WTC11 (cell line): ENCODE measurements at regions not wholly inside any gene's neighbourhood (a gene's known extent, or its start where the extent isn't known, plus 50 kb on each side); places are given as distances from the start of the nearest gene placed in this dataset.

ENCODE experiments used
- ATAC-seq: fragments of 200-7000 bp; cut with Tn5 transposase; 2 replicates; pipeline ENCODE4 v1.10.0; 2021; ENCODE audit warnings: mild to moderate bottlenecking, moderate library complexity
- CTCF ChIA-PET: fragments of 300-600 bp; sonication (Branson Sonifier 250); formaldehyde crosslinking; loops from one replicate; lab custom pipeline; 2021; ENCODE audit warnings: antibody characterized with exemption; lab: Charles Lee
- POLR2A ChIA-PET: fragments of 350-600 bp; sonication (Branson Sonifier 250); formaldehyde crosslinking; loops from one replicate; lab custom pipeline; 2021; ENCODE audit warnings: antibody characterized with exemption; lab: Charles Lee
- DNase-seq: peaks from one replicate; pipeline ENCODE4 v3.0.0; 2021; ENCODE audit warnings: low spot score
- H3K27ac Mint-ChIP-seq: 2 replicates; pipeline ENCODE4 v1.8.0; 2021; ENCODE audit warnings: mixed read lengths
- H3K27me3 Mint-ChIP-seq: 2 replicates; pipeline ENCODE4 v1.8.0; 2021; ENCODE audit warnings: low read depth, mild to moderate bottlenecking, moderate library complexity, mixed read lengths
- H3K36me3 Mint-ChIP-seq: 2 replicates; pipeline ENCODE4 v1.8.0; 2021; ENCODE audit warnings: mixed read lengths
- H3K4me1 Mint-ChIP-seq: 2 replicates; pipeline ENCODE4 v1.8.0; 2022; ENCODE audit warnings: mixed read lengths
- H3K4me3 Mint-ChIP-seq: 2 replicates; pipeline ENCODE4 v1.8.0; 2021; ENCODE audit warnings: mild to moderate bottlenecking, moderate library complexity, mixed read lengths
- H3K9me3 Mint-ChIP-seq: 2 replicates; pipeline ENCODE4 v1.8.0; 2021; ENCODE audit warnings: mixed read lengths
- ATF6 ChIP-seq: sonication (generic); formaldehyde crosslinking; IDR thresholded peaks from 2 replicates; pipeline ENCODE4 v1.8.1; 2023; ENCODE audit warnings: mild to moderate bottlenecking, missing genetic modification reagents
- CREB1 ChIP-seq: sonication (generic); formaldehyde crosslinking; IDR thresholded peaks from 2 replicates; pipeline ENCODE4 v1.8.0; 2023; ENCODE audit warnings: mild to moderate bottlenecking, missing genetic modification reagents
- ETV6 ChIP-seq: sonication (generic); formaldehyde crosslinking; IDR thresholded peaks from 2 replicates; pipeline ENCODE4 v1.8.1; 2022; ENCODE audit warnings: mild to moderate bottlenecking, missing genetic modification reagents
- FOXK1 ChIP-seq: sonication (generic); formaldehyde crosslinking; IDR thresholded peaks from 2 replicates; pipeline ENCODE4 v1.8.0; 2022; ENCODE audit warnings: mild to moderate bottlenecking, moderate library complexity, missing genetic modification reagents
- IRF1 ChIP-seq: sonication (generic); formaldehyde crosslinking; IDR thresholded peaks from 2 replicates; pipeline ENCODE4 v1.8.0; 2023; ENCODE audit warnings: missing genetic modification reagents
- NR1H2 ChIP-seq: sonication (generic); formaldehyde crosslinking; IDR thresholded peaks from 2 replicates; pipeline ENCODE4 v1.9.0; 2021; ENCODE audit warnings: mild to moderate bottlenecking, moderate library complexity, missing genetic modification reagents
- OVOL2 ChIP-seq: fragments of 250-450 bp; sonication (Bioruptor Pico); IDR thresholded peaks from 2 replicates; pipeline ENCODE4 v1.9.0; 2021; ENCODE audit warnings: mild to moderate bottlenecking, borderline replicate concordance
- PRDM15 ChIP-seq: sonication (generic); formaldehyde crosslinking; IDR thresholded peaks from 2 replicates; pipeline ENCODE4 v1.8.0; 2022; ENCODE audit warnings: missing genetic modification reagents
- SMAD4 ChIP-seq: sonication (generic); formaldehyde crosslinking; IDR thresholded peaks from 2 replicates; pipeline ENCODE4 v1.8.0; 2022; ENCODE audit warnings: mild to moderate bottlenecking, missing genetic modification reagents
- SOX15 ChIP-seq: fragments of 250-450 bp; sonication (Bioruptor Pico); IDR thresholded peaks from 2 replicates; pipeline ENCODE4 v1.9.0; 2021; ENCODE audit warnings: mild to moderate bottlenecking
- TCF7 ChIP-seq: sonication (generic); formaldehyde crosslinking; IDR thresholded peaks from 2 replicates; pipeline ENCODE4 v1.8.0; 2022; ENCODE audit warnings: mild to moderate bottlenecking, low read depth, missing genetic modification reagents, moderate library complexity
- TEAD1 ChIP-seq: sonication (generic); formaldehyde crosslinking; IDR thresholded peaks from 2 replicates; pipeline ENCODE4 v1.8.0; 2022; ENCODE audit warnings: mild to moderate bottlenecking, missing genetic modification reagents
- TP53 ChIP-seq: sonication (generic); formaldehyde crosslinking; IDR thresholded peaks from 2 replicates; pipeline ENCODE4 v1.8.1; 2023; ENCODE audit warnings: mild to moderate bottlenecking, missing genetic modification reagents
- USF1 ChIP-seq: sonication (generic); formaldehyde crosslinking; IDR thresholded peaks from 2 replicates; pipeline ENCODE4 v1.8.0; 2022; ENCODE audit warnings: mild to moderate bottlenecking, missing genetic modification reagents
- ZNF121 ChIP-seq: sonication (generic); formaldehyde crosslinking; IDR thresholded peaks from 2 replicates; pipeline ENCODE4 v1.8.0; 2023; ENCODE audit warnings: missing genetic modification reagents
- ZNF317 ChIP-seq: sonication (generic); formaldehyde crosslinking; IDR thresholded peaks from 2 replicates; pipeline ENCODE4 v1.8.1; 2023; ENCODE audit warnings: low read depth, mild to moderate bottlenecking, moderate library complexity, missing genetic modification reagents, borderline replicate concordance
- ZNF512 ChIP-seq: sonication (generic); formaldehyde crosslinking; IDR thresholded peaks from 2 replicates; pipeline ENCODE4 v1.8.1; 2022; ENCODE audit warnings: missing genetic modification reagents, borderline replicate concordance
- TF ChIP-seq, protein P1 (sequence below): sonication (generic); formaldehyde crosslinking; IDR thresholded peaks from 2 replicates; pipeline ENCODE4 v1.8.0; 2022; ENCODE audit warnings: mild to moderate bottlenecking, missing genetic modification reagents
- TF ChIP-seq, protein P2 (sequence below): sonication (generic); formaldehyde crosslinking; IDR thresholded peaks from 2 replicates; pipeline ENCODE4 v1.8.1; 2023; ENCODE audit warnings: mild to moderate bottlenecking, missing genetic modification reagents, moderate library complexity
- TF ChIP-seq, protein P3 (sequence below): sonication (generic); formaldehyde crosslinking; IDR thresholded peaks from 2 replicates; pipeline ENCODE4 v1.8.1; 2022; ENCODE audit warnings: low read depth, missing genetic modification reagents, borderline replicate concordance

GRCh38 chr10:78382772-78383171 lies 349.1 kb downstream of the RPS24 start (continued):
- TF ChIP-seq PRDM15: no peak
- no peak for TF ChIP-seq NR1H2 (CRISPR knock-in tag)
- TF ChIP-seq, protein P1, sequence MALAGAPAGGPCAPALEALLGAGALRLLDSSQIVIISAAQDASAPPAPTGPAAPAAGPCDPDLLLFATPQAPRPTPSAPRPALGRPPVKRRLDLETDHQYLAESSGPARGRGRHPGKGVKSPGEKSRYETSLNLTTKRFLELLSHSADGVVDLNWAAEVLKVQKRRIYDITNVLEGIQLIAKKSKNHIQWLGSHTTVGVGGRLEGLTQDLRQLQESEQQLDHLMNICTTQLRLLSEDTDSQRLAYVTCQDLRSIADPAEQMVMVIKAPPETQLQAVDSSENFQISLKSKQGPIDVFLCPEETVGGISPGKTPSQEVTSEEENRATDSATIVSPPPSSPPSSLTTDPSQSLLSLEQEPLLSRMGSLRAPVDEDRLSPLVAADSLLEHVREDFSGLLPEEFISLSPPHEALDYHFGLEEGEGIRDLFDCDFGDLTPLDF: no peak
- no peak for TF ChIP-seq ZNF317 (CRISPR knock-in tag)
- TF ChIP-seq, protein P2, sequence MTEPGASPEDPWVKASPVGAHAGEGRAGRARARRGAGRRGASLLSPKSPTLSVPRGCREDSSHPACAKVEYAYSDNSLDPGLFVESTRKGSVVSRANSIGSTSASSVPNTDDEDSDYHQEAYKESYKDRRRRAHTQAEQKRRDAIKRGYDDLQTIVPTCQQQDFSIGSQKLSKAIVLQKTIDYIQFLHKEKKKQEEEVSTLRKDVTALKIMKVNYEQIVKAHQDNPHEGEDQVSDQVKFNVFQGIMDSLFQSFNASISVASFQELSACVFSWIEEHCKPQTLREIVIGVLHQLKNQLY (CRISPR knock-in tag): no peak
- TF ChIP-seq, protein P3, sequence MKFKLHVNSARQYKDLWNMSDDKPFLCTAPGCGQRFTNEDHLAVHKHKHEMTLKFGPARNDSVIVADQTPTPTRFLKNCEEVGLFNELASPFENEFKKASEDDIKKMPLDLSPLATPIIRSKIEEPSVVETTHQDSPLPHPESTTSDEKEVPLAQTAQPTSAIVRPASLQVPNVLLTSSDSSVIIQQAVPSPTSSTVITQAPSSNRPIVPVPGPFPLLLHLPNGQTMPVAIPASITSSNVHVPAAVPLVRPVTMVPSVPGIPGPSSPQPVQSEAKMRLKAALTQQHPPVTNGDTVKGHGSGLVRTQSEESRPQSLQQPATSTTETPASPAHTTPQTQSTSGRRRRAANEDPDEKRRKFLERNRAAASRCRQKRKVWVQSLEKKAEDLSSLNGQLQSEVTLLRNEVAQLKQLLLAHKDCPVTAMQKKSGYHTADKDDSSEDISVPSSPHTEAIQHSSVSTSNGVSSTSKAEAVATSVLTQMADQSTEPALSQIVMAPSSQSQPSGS (CRISPR knock-in tag): no peak
- no peak for TF ChIP-seq CREB1
- no peak for TF ChIP-seq TEAD1 (CRISPR knock-in tag)
- no peak for TF ChIP-seq TCF7
- no peak for TF ChIP-seq ZNF121 (CRISPR knock-in tag)
- TF ChIP-seq, all 79 proteins: peak for 0

GRCh38 chr10:78383378-78384048 lies 349.9 kb downstream of the RPS24 start:
- H3K27me3 Mint-ChIP-seq: peaks cover 9% of the 10 kb centered on the region
- peaks cover 9% of the 10 kb centered on the region for H3K36me3 Mint-ChIP-seq
- no peak overlapping the region for H3K4me3 Mint-ChIP-seq
- no peak overlapping the region for H3K27ac Mint-ChIP-seq
- peaks cover 6% of the 10 kb centered on the region for H3K4me1 Mint-ChIP-seq
- ChIA-PET CTCF (no interaction called here), POLR2A (no interaction called here)
- DNase-seq: no peak
- peaks cover 20% of the 10 kb centered on the region for H3K9me3 Mint-ChIP-seq
- ATAC-seq: no peak
- TF ChIP-seq SMAD4 (CRISPR knock-in tag) (no peak), FOXK1 (CRISPR knock-in tag) (no peak), ZNF512 (CRISPR knock-in tag) (no peak), ATF6 (CRISPR knock-in tag) (no peak), OVOL2 (CRISPR knock-in tag) (no peak), USF1 (CRISPR knock-in tag) (no peak), IRF1 (CRISPR knock-in tag) (no peak), ETV6 (CRISPR knock-in tag) (no peak), TCF7 (no peak), SOX15 (CRISPR knock-in tag) (no peak), TP53 (CRISPR knock-in tag) (no peak)
